GM23338 (cell line): ENCODE measurements at regions not wholly inside any gene's neighbourhood (a gene's known extent, or its start where the extent isn't known, plus 50 kb on each side); places are given as distances from the start of the nearest gene placed in this dataset.

Experiments used
- ATAC-seq: fragments of 200-7000 bp; cut with Tn5 transposase; 3 replicates; pipeline ENCODE4 v1.9.1; 2020
- DNase-seq: peaks from one replicate; pipeline ENCODE4 v3.0.0-alpha.2; 2015; ENCODE audit warnings: low spot score
- H2AFZ ChIP-seq: fragments of 200-600 bp; sonication (generic); 2 replicates; pipeline ENCODE4 v1.8.0; 2016; ENCODE audit warnings: antibody characterized with exemption, mild to moderate bottlenecking, moderate library complexity
- H3F3A ChIP-seq: fragments of 200-600 bp; sonication (generic); replicated peaks from 2 replicates; pipeline ENCODE4 v1.8.0; 2017; ENCODE audit warnings: antibody characterized with exemption, mixed run types, low read depth
- H3K27ac ChIP-seq: fragments of 200-600 bp; sonication (generic); 2 replicates; pipeline ENCODE4 v1.6.1; 2016; ENCODE audit warnings: low read depth
- H3K27me3 ChIP-seq: fragments of 200-600 bp; sonication (generic); 2 replicates; pipeline ENCODE4 v1.8.0; 2016; ENCODE audit warnings: mild to moderate bottlenecking, mixed run types, moderate library complexity; ENCODE audit not compliant: insufficient read depth
- H3K36me3 ChIP-seq: fragments of 200-600 bp; sonication (generic); 2 replicates; pipeline ENCODE4 v1.8.0; 2016; ENCODE audit warnings: mild to moderate bottlenecking; ENCODE audit not compliant: insufficient read depth
- H3K4me1 ChIP-seq: fragments of 200-600 bp; sonication (generic); 2 replicates; pipeline ENCODE4 v1.8.0; 2016; ENCODE audit warnings: mild to moderate bottlenecking, moderate library complexity; ENCODE audit not compliant: insufficient read depth
- H3K4me2 ChIP-seq: fragments of 200-600 bp; sonication (generic); 2 replicates; pipeline ENCODE4 v1.7.1; 2017; ENCODE audit warnings: mixed run types
- H3K4me3 ChIP-seq: fragments of 200-600 bp; sonication (generic); 2 replicates; pipeline ENCODE4 v1.6.1; 2016; ENCODE audit warnings: mixed run types
- H3K79me2 ChIP-seq: fragments of 200-600 bp; sonication (generic); replicated peaks from 2 replicates; pipeline ENCODE4 v1.8.0; 2017; ENCODE audit warnings: mild to moderate bottlenecking; ENCODE audit not compliant: insufficient read depth
- H3K9me2 ChIP-seq: fragments of 200-600 bp; sonication (generic); 2 replicates; pipeline ENCODE4 v1.8.0; 2017; ENCODE audit not compliant: insufficient read depth
- H4K20me1 ChIP-seq: fragments of 200-600 bp; sonication (generic); replicated peaks from 2 replicates; pipeline ENCODE4 v1.8.0; 2017; ENCODE audit warnings: mild to moderate bottlenecking; ENCODE audit not compliant: insufficient read depth
- H3K27ac Mint-ChIP-seq: 2 replicates; pipeline ENCODE4 v1.8.0; 2020; ENCODE audit warnings: inconsistent platforms, mild to moderate bottlenecking, moderate library complexity, mixed read lengths
- H3K27me3 Mint-ChIP-seq: 3 replicates; pipeline ENCODE4 v1.8.0; 2022; ENCODE audit warnings: low read depth, mild to moderate bottlenecking, moderate library complexity, mixed read lengths, inconsistent platforms; ENCODE audit not compliant: insufficient read depth, poor library complexity
- H3K36me3 Mint-ChIP-seq: 3 replicates; pipeline ENCODE4 v1.8.0; 2021; ENCODE audit warnings: low read depth, mild to moderate bottlenecking, inconsistent platforms, moderate library complexity, mixed read lengths
- H3K4me1 Mint-ChIP-seq: 3 replicates; pipeline ENCODE4 v1.8.0; 2020; ENCODE audit warnings: mild to moderate bottlenecking, inconsistent platforms, mixed read lengths
- H3K4me3 Mint-ChIP-seq: 3 replicates; pipeline ENCODE4 v1.8.0; 2021; ENCODE audit warnings: moderate library complexity, mild to moderate bottlenecking, inconsistent platforms, mixed read lengths
- H3K9me3 Mint-ChIP-seq: 3 replicates; pipeline ENCODE4 v1.8.0; 2020; ENCODE audit warnings: moderate library complexity, mild to moderate bottlenecking, inconsistent platforms, mixed read lengths
- POLR2AphosphoS5 ChIP-seq: IDR thresholded peaks from 2 replicates; pipeline ENCODE4 v1.6.1; 2016; ENCODE audit warnings: antibody characterized with exemption, low read depth
- ZNF462 ChIP-seq: fragments of 250-450 bp; sonication (Bioruptor Pico); IDR thresholded peaks from 2 replicates; pipeline ENCODE4 v1.5.0; 2020; ENCODE audit warnings: mild to moderate bottlenecking, moderate library complexity
- TF ChIP-seq, protein P1 (sequence below): IDR thresholded peaks from one replicate; pipeline ENCODE4 v1.6.1; 2018; ENCODE audit warnings: antibody characterized with exemption; ENCODE audit not compliant: unreplicated experiment

DNA sequence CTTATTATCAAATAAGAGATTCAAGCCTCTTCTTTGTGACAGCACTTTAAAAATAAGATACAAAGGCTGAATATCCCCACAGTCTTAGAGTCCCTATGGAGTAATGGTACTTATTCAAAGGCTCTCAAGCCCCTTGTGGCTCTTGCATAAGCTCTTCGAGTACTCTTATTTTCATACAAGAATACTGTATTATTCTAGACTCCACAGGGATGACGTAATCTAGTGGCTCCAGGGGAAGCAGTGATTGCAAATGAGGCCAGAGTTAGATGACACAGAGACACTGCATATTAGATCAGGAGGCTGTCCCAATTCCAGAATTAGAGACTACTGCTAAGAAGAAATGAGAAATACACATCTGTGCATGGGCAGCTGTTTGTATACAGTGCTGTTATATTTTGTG, 1195.9 kb upstream of the MAP3K7 start:
- Histone ChIP-seq H4K20me1 (no peaks in the 10 kb centered on the region), H3F3A (no peaks in the 10 kb centered on the region), H3K27ac (no peak overlapping the region), H3K36me3 (no peaks in the 10 kb centered on the region), H3K9me2 (no peaks in the 10 kb centered on the region; the same call in 1 of the 2 replicates), H3K4me2 (no peak overlapping the region), H3K27me3 (no peaks in the 10 kb centered on the region), H3K4me3 (no peak overlapping the region), H3K4me1 (peaks cover 6% of the 10 kb centered on the region; the same call in 1 of the 2 replicates), H2AFZ (no peak overlapping the region), H3K79me2 (no peaks in the 10 kb centered on the region)
- 0 out of 3 replicates have a peak, but pooled peaks cover 6% of the 10 kb centered on the region for H3K36me3 Mint-ChIP-seq
- peaks cover 4% of the 10 kb centered on the region for H3K27me3 Mint-ChIP-seq
- ATAC-seq (no peak; the same call in 2 of the 3 replicates), DNase-seq (no peak)
- H3K4me3 Mint-ChIP-seq: no peak overlapping the region
- no peak for TF ChIP-seq ZNF462 (CRISPR knock-in tag)
- H3K9me3 Mint-ChIP-seq: peaks cover 2% of the 10 kb centered on the region; the same call in 1 of the 3 replicates
- no peak overlapping the region for H3K27ac Mint-ChIP-seq
- peaks cover 25% of the 10 kb centered on the region for H3K4me1 Mint-ChIP-seq

DNA sequence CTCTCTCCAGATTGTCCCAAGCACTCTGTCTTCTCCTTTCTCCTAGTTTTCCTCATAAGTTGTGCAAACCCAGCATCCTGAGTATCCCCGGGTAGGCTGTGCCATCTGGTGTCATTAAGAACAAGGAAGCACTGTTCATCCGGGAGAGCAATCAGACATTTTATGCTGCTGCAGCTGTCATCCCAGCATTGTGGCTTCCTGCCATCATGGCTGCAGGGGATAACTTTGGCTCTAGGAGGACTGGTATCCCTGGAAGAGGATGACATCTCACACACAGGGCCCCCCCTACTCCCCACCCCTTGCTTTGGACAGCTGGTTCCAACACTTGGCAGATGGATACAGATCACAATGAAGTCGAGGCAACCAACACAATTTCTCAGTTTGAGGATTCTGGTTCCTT, 1195.1 kb upstream of the MAP3K7 start:
- H3K4me3 ChIP-seq: no peak overlapping the region
- no peak overlapping the region for H2AFZ ChIP-seq
- no peaks in the 10 kb centered on the region for H3K27me3 ChIP-seq
- Mint-ChIP-seq H3K27me3 (peaks cover 4% of the 10 kb centered on the region), H3K27ac (no peak overlapping the region), H3K36me3 (0 out of 3 replicates have a peak, but pooled peaks cover 6% of the 10 kb centered on the region), H3K4me1 (peaks cover 21% of the 10 kb centered on the region), H3K9me3 (peaks cover 2% of the 10 kb centered on the region; the same call in 1 of the 3 replicates), H3K4me3 (no peak overlapping the region)
- H3K79me2 ChIP-seq: no peaks in the 10 kb centered on the region
- no peaks in the 10 kb centered on the region for H3K36me3 ChIP-seq
- no peaks in the 10 kb centered on the region for H3F3A ChIP-seq
- ATAC-seq (no peak), DNase-seq (no peak)
- no peaks in the 10 kb centered on the region for H4K20me1 ChIP-seq
- H3K4me2 ChIP-seq: no peak overlapping the region
- H3K9me2 ChIP-seq: no peaks in the 10 kb centered on the region; the same call in 1 of the 2 replicates
- H3K27ac ChIP-seq: no peak overlapping the region
- H3K4me1 ChIP-seq: no peaks in the 10 kb centered on the region
- TF ChIP-seq, protein P1, sequence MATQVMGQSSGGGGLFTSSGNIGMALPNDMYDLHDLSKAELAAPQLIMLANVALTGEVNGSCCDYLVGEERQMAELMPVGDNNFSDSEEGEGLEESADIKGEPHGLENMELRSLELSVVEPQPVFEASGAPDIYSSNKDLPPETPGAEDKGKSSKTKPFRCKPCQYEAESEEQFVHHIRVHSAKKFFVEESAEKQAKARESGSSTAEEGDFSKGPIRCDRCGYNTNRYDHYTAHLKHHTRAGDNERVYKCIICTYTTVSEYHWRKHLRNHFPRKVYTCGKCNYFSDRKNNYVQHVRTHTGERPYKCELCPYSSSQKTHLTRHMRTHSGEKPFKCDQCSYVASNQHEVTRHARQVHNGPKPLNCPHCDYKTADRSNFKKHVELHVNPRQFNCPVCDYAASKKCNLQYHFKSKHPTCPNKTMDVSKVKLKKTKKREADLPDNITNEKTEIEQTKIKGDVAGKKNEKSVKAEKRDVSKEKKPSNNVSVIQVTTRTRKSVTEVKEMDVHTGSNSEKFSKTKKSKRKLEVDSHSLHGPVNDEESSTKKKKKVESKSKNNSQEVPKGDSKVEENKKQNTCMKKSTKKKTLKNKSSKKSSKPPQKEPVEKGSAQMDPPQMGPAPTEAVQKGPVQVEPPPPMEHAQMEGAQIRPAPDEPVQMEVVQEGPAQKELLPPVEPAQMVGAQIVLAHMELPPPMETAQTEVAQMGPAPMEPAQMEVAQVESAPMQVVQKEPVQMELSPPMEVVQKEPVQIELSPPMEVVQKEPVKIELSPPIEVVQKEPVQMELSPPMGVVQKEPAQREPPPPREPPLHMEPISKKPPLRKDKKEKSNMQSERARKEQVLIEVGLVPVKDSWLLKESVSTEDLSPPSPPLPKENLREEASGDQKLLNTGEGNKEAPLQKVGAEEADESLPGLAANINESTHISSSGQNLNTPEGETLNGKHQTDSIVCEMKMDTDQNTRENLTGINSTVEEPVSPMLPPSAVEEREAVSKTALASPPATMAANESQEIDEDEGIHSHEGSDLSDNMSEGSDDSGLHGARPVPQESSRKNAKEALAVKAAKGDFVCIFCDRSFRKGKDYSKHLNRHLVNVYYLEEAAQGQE: no peak
- no peak for TF ChIP-seq POLR2AphosphoS5
